Stimulated activated CD4-positive, alpha-beta T cell treated with anti-CD3 and anti-CD28 coated beads, Interleukin-4, amount 100 ng/mL, for 4 hours (primary cell): ENCODE measurements at regions not wholly inside any gene's neighbourhood (a gene's known extent, or its start where the extent isn't known, plus 50 kb on each side); places are given as distances from the start of the nearest gene placed in this dataset.

ENCODE experiments used
- DNase-seq, 2 experiments: peaks; one replicate each; pipeline ENCODE4 v3.0.0-alpha.2; 2020

DNA sequence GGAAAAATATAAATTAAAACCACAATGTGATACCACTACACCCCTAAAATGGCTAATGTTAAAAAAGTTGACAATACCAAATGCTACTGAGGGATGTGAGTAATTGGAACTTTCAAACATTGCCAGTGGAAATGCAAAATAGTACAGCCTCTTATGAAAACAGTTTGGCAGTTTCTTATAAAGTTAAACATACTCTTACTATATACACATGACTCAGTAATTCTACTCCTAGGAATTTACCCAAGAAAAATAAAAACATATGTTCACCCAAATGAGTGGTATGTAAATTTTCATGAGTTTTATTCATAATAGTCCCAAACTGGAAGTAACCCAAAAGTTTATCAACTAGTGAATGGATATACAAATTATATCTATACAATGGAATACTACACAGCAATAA is 228.0 kb downstream of the CYP26B1 start:
- no peak for DNase-seq

DNA sequence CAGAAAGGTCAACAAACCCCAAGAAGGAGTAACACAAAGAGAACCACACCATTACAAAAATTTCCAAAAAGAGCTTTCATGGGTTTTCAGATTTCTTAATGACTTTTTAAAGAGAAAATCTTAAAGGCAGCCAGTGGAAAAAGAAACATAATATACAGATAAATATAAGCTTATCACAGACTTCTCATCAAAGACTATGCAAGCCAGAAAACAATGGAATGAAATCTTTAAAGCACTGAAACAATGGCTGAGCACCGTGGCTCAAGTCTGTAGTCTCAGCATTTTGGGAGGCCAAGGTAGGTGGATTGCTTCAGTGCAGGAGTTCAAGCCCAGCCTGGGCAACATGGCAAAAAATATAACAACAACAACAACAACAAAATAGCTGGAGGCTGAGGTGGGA is 237.4 kb downstream of the CYP26B1 start:
- no peak for DNase-seq

DNA sequence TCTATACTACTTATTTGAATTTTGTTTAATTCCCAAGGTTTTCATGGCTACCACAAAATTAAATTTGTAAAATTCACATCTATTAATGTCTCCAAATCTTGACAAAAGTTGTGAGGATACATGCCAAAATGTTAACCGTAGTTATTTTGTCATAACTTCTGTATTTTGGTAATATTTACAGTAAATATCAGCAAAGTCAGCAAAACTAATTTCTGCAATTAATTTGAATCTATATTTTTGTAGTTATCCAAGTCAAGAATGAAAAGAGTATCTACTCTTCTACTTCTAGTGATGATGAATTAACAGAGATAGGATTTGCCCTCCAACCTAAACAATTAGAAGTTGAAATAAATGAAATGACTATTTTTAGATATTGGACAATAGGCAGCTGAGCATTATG is 238.9 kb downstream of the CYP26B1 start:
- no peak for DNase-seq

DNA sequence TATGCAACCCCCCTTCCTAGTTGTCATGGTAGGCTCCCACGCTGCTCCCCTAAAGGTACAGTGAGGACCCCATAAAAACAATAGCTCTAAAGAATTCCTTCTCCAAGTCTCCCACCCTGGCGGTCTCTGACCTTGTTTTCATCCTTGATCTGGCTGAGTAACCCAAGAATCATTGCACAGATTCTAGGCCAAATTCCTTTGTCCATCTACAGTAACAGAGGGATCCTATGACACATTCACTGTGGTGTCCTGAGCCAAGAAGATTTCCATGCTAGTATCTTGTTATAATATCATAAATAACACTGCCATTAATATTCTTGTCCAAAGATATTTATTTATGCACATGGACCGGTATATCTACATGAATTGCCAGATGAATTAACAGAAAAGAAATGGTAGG is 240.2 kb downstream of the CYP26B1 start:
- no peak for DNase-seq

DNA sequence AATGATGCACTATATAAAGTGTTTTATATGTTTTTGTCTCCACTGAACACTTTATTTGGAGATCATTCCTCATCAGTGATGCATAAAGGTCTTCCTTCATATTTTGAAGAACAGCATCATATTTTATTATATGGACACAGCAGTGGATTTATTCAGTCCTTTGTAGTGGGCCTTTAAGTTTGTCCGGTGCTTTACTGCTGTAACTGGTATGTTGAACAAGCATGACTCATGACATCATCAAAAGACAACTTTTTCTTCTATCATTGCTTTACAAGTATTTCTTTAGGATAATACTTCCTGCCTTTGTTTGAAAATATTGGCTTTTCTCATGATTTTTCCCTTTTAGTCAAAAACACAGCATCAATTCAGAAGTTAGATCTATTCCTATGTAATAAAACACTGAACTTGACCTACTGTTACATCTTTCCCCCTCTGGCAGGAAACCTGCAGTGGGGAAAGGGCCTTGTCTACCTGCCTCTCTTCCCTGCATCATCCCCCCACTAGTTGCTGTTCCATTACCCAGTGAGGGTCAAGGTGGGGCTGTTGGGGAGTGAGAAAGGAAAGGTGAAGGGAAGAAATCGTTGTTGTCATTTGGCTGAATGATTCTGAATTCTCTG is 241.2 kb downstream of the CYP26B1 start:
- no peak for DNase-seq

DNA sequence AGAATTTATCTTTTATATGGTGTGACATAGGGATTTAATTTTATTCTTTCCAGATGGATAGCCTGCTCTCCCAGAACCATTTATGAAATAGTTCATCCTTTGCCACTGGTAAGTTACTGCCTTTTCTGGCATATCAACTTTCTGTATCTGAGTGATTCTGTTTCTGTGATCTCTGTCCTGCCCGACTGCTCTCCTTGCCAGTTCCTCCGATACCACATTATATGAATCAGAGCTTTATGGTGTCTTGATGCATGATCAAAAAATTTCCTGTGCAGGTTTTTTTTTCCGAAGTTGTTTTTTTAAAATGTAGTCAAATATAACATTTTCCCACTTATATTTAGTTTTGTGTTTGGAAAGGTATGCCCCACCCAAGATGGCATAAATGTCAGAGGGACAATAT is 242.5 kb downstream of the CYP26B1 start:
- no peak for DNase-seq

DNA sequence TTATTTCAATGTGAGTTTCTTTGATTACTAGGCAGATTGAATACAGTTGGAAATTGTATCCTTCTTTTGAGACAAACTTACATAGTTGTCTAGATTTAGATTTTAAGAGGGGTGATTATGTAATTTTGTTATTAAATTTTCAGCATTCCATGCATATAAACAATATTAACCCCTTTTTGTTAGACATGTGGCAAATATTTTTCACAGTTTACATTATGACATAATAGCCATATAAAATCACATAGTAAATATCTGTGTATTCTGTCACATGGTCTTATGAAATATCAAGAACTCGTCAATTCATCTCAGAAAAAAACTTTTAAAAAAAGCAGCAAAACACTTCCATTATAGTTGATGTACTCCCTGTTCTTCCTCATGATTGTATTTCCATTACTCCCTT is 243.8 kb downstream of the CYP26B1 start:
- DNase-seq: no peak

DNA sequence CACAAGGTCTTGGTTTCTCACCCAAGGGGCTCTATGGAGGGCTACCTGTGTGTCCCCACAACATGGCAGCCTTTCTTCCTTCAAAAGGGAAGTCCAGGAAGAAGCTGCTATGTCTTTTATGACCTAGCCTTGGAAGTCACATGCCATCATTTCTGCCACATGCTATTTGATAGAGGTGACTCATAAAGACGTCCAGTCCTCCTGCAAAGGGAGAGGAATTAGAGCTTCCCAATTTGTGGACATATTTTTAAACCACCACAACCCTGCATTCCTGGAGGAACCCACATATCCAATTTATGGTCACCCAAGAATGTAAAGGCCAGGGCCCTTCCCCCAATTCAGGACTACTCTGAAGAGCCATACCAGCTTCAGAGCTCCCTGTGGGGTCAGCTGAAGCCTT is 246.2 kb downstream of the CYP26B1 start:
- DNase-seq: no peak

DNA sequence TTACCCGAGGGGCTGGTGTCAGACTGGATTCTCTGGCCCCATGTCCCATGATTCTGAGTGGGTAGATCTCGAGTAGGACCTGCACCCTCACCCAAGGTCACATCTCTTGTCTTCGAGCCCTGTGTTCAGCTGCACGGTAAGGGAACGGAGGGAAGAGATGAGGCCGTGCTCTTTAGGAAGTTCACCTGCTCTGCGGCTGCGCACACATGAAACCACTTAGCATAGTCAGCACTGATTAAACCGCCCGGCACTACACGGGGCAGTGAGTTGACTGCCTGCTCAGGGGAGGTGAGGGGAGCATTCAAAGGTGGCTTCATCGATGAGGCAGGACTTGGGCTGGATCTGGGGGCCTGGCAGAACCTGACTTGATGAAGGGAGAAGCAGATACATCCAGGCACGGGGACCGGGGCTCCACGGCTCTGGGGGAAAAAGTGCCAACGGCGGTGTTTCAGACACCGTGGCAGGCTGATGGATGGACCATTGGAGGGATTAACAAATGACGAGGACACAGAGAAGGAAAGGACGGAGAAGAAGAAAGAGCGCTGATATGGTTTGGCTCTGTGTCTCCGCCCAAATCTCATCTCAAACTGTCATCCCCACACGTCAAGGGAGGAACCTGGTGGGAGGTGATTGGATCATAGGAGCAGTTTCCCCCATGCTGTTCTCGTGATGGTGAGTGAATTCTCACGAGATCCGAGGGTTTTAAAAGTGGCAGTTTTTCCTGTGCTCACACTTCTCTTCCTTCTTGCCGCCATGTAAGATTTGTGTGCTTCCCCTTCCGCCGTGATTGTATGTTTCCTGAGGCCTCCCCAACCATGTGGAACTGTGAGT is 248.6 kb downstream of the CYP26B1 start:
- DNase-seq: no peak

DNA sequence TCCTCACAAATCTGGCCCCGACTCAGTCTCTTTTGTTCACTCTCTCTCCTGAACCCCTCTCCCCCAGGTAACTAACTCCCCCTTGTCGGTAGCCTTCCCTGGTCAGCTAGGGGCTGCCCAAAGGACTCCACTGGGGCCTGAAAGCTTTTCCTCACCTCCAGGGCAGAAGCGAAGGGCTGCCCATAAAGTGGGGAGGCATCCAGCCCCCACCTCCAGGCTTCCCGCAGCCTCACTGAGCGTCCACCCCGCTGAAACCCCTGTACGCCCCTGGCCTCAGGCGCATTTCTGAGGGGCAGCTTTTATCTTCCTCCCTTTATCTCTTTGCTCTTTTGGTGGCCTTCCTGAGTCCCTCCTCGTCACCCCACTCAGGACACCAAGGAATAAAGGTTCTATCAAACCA is 249.3 kb downstream of the CYP26B1 start:
- DNase-seq: no peak

DNA sequence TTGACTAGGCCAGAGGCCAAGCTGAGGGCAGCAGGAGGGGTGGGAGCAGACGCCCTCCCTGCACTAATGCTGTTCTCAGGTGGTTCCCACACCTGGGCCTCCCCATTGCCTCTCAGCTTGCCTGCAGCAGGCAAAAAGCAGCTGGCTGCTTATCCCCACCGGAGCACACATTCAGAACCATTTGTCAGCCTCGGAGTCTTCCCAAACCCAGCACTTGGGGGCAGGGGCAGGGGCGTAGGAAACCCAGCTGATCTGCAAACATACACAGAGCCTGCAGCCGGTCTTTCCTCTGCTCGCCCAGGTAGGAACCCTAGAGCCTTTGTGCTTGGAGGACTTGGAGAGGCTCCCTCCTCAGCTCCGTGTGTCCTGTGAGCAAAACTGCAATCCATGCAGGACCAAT is 249.8 kb downstream of the CYP26B1 start:
- no peak for DNase-seq

DNA sequence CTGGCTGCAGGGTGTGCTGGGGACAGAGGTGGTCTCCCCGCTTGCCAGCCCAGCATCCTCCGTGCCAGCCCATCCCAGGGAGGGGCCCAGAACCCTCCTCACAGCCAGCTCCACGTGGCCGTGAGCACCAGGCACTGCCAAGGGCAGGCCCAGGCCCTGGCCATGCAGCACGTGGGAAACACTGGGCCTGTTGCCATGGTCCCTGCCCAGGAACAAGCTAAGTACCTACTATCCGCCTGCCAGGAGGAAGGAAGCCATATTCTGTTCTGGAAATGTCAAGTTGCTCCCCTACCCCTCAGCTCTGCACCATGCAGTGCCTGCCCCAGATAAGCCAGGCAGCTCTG is 250.6 kb downstream of the CYP26B1 start:
- no peak for DNase-seq

DNA sequence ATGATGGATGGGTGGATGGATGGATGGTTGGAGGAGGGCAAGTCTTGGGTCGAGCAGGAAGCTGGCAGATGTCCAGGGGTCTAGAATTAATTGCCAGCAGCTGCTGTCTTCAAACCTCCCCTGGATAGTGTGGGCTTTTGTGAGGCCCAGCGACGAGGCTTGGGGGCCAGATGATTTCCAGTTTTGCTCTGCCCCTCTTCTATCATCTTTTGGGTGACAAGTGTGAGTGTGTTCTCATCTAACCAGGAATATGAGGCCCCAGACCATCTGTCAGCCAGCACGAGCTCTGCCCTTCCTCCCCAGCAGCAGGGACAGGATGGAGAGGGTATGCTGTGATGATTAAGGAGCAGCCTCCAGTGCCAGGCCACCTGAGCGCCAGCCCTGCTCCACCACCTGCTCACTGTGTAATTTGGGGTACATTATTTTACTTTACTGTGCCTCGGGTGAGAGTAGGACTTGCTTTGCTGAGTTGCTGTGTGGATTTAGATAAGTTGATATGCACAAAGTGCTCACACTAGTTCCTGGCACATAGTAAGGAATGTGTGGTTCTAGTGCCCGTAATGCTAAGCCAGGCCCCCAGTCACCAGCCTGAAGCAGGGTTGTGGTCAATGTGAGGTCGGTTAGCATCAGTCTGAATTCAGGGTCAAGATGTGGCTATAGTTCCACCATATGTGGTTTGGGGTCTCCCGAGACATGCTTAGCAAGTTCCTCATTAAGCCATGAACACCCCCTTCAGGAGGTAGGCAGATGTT is 251.1 kb downstream of the CYP26B1 start:
- no peak for DNase-seq

DNA sequence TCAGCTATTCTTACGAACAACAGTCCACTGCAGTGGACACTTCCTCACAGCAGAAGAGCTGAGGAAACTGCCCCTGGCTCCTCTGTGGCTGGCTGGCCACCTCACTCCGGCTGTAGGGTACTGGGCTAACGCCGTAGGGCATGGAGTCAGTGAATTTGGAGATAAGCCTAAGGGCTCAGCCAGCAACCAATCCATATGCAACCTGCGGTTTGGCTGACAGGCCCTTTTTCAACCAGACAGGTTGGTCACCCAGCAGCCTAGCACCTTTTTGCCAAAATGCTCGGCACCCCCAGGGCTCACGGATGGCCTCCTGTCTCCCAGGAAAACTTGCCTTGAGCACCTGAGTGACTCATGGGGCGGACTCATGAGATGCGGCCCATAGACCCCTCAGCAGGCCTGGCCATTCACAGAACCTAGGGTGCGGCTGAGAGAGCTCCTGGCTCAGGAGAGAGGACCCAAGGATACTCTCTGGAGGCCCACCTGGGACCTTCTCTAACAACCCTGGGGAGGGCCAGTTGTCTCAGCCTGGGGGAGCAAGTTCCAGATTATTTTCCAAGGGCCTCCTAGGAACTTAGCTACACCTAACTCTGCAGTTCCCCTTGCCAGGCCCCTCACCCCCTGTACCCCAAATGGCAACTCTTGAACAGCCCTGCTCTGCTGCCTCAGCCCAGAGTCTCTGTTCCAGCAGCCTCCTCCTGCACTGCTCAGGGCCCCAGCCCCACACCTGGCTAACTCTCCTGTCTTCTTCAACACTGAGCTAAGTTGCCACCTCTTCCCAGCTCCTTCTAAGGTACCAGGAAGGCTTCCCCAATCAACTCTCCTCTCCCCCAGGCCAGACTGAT is 252.1 kb downstream of the CYP26B1 start:
- DNase-seq: no peak

DNA sequence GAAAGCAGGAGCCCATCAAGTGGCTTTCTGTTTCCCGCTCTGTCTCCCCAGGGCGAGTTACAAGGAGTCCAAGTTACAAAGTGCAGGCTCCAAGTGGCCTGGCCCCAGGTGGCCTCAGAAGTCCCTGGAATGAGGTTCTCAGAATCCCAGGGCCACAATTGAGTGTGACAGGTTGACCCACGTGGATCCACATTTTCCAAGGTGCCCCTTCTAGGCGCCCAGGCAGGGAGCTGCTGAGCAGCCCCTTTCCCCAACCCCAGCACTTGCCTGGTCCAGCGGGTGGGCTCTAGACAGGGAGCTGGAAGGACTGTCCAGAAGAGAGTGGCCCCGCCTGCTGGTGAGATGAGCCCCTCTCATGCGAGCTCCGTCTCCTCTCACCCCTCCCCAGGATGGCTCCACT is 253.4 kb downstream of the CYP26B1 start:
- DNase-seq: no peak

DNA sequence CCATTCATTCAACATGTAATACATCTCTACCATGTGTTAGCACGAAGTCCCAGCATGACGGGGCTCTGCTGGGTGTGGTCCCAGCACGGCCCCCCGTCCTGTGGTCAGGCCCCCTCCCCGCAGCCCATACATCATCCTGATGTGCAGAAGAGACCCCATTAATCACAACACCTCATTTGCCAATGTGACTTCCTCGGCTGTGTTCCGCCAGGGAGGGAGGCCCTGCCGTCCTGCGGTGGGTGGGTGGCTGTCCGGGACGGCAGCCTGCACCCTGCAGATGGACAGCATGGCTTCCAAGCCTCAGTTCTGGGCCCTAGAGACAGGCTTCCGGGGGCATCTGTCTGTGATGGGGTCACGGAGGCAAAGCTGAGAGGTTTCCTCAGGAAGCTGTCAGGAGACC is 254.0 kb downstream of the CYP26B1 start:
- DNase-seq: no peak

DNA sequence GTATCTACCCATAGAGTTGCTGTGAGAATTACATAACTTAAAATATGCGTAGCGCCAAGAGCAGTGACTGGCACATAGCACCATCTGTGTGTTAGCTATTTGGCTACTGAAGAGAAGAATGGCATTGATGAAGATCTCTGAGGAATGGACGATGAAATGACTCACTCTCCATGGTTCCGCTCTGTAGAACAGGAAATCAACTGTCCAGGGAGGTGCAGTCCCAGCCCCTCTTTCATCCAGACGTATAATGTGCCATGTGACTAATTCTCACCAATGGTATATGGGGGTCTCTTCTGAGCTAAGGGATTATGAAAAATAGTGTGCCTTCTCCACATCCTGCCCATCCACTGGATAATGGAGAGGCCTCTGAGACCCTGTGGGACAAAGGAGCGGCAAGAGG is 254.8 kb downstream of the CYP26B1 start:
- DNase-seq: no peak

DNA sequence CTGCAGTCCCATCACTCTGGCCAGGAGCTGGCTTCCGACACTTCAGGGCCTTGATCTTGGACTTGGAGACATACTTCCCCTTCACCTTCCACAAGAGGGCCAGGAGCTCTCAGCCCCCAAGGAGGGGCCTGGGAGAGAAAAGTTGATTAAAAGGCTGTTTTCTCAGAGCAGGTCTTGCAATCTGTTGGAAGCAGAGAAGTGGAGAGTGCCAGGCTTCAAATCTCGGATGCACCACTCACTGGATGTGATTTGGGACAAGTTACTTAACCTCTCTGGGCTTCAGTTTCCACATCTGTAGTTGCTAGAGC is 255.3 kb downstream of the CYP26B1 start:
- no peak for DNase-seq

DNA sequence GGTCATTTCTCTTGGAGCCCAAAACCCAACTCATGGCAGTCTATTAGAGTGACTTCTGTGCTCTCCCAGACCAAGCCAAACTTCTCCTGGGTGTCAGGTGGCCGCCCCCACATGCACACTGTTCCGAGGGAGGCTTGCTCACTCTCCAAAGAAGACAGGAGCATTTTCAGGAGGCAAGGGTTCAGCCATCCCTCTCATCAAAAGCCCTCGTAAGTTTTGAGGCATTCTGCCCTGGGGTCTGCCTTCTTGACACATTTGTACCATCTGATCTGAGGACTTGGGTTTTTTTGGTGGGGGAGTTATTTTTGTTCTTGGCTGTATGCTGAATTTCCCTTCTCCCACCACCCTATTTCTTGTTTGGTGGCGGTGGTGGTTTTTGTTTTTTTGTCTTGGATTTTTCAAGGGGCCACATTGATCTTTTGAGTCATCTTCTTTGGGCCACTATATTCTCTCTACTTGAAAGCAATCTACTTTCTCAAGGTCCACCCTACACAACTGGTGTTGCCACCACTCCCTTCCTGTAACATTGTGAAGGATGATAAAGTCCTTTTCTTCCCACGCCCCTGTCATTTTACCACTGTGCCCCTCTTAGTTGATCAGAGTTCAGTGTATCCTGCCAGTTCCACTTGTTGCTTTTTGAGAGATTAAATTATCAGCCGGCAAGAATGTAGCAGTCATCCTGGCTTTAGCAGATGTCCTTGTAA is 255.8 kb downstream of the CYP26B1 start:
- DNase-seq: no peak

DNA sequence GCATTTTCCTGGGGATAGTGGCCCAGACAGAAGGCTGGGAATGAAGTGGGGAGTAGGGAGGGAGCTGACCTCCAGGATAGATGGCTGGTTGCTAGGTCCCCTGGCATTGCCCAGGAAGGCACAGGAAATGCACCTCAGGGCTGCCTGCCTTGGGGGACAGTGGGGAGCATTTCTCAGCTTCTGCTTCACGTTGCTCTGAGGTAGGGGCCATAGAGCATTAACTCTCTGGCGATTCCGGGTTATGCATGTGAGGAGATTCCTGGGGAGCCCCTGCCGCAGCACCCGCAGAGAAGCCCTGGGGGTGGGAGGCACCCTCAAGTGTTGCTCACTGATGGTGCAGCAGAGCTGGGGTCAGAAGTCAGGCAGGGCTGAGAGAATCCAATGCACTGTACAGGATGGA is 256.5 kb downstream of the CYP26B1 start:
- DNase-seq: no peak

DNA sequence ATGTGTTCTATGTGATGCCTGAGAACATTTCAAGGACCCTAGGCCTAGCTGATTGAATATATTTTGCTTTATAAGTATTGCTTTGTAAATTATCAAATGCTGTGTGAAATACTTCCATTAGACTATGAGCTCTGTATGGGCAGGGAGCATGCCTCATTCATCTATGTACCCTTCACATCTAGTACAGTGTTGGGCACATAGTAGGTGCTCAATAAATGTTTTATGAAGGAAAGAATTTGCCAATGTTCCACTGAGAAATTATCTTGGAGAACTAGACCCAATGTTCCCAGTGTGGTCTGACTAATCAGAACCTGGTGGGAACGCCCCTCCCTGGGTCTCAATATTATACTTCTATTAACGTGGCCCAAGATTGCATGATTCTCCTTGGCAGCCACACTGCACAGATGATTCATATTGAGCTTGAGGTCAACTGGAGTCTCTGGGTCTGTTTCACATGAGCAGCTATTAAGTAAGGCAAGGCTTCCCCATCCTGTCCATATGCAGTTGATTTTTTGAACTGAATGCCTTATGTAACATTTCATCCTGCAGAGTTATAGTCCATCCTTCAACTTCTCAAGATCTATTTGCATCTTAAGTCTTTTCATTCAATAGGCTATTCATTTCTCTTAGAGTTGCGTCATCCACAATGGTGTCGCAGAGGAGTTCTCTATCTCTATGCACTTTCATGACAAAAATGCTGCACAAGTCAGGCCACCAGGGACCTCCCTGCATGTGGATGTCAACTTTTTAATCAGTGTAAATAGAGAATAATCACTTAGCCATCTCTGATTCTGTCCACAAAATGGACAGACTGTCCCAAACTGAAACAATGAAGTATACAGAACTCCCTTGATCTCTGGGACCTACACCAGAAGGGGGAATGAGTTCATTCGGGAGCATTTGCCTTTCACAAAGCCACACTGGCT is 257.6 kb downstream of the CYP26B1 start:
- DNase-seq: no peak
